Mammary epithelial cell (primary cell): ENCODE measurements at regions not wholly inside any gene's neighbourhood (a gene's known extent, or its start where the extent isn't known, plus 50 kb on each side); places are given as distances from the start of the nearest gene placed in this dataset.

Source experiments
- CTCF ChIP-seq, 2 donors: IDR thresholded peaks in 1 of 2; conservative IDR thresholded peaks in 1 of 2; 2 replicates each; pipeline ENCODE4 v1.5.1; 2011 to 2012; ENCODE audit warnings: inconsistent platforms in 2 of 2, low read length in 2 of 2, mild to moderate bottlenecking in 2 of 2, control low read depth in 1 of 2, low read depth in 1 of 2; ENCODE audit not compliant: insufficient read depth in 1 of 2; ENCODE audit errors: extremely low read depth in 1 of 2
- EZH2 ChIP-seq: IDR thresholded peaks from 2 replicates; pipeline ENCODE4 v1.6.1; 2012; ENCODE audit warnings: low read length, inconsistent platforms, borderline replicate concordance

- TF ChIP-seq EZH2 (no peak), CTCF (conservative IDR thresholded peaks at IDR 0.05 in 1 of 2, IDR thresholded peaks at IDR 0.05 in 1 of 2; ENCODE audit: extremely low read depth in 1 of 2, insufficient read depth in 1 of 2, low read depth in 1 of 2, low read length in 2 of 2) (no peak)
Observed at GRCh38 chr16:6018848-6019489, 921.4 kb upstream of the EEF2KMT start.
